Endothelial cell of umbilical vein (primary cell): ENCODE measurements at regions not wholly inside any gene's neighbourhood (a gene's known extent, or its start where the extent isn't known, plus 50 kb on each side); places are given as distances from the start of the nearest gene placed in this dataset.

Source experiments
- BruUV-seq: library from RNA; stranded (reverse); fragments of 400-500 nt; replicated peaks from 2 replicates; lab custom pipeline; 2021; lab: Mats Ljungman, UMichigan
- CTCF ChIA-PET: fragments of 300-600, 350-600 bp; sonication (Branson Sonifier 250); formaldehyde crosslinking; loops from one replicate; lab custom pipeline; 2021; ENCODE audit warnings: antibody characterized with exemption, inconsistent platforms; lab: Charles Lee
- POLR2A ChIA-PET: fragments of 300-600, 350-600 bp; sonication (Branson Sonifier 250); formaldehyde crosslinking; loops from one replicate; lab custom pipeline; 2021; ENCODE audit warnings: antibody characterized with exemption, inconsistent platforms; lab: Charles Lee
- DNase-seq: peaks from one replicate; pipeline ENCODE4 v3.0.0-alpha.2; 2011; ENCODE audit warnings: low read depth, low spot score
- FAIRE-seq: peaks from 2 replicates; lab custom pipeline; 2011; peaks lifted over from hg19 to GRCh38; lab: Jason Lieb, UNC
- H2AFZ ChIP-seq: 2 replicates; pipeline ENCODE4 v1.6.0; 2012; ENCODE audit warnings: low read depth, low read length, control low read depth, inconsistent platforms
- H3K27ac ChIP-seq: 2 replicates; pipeline ENCODE4 v1.5.1; 2011; ENCODE audit warnings: low read depth, mild to moderate bottlenecking, control low read depth, low read length, moderate library complexity; ENCODE audit not compliant: insufficient read depth
- H3K27me3 ChIP-seq, 2 experiments: 2 replicates each; pipeline versions ENCODE4 v1.6.0 to v1.6.1; 2011; ENCODE audit warnings: low read length in 2 of 2, mixed read lengths in 1 of 2; ENCODE audit not compliant: control insufficient read depth in 2 of 2, insufficient read depth in 2 of 2
- H3K36me3 ChIP-seq, 2 experiments: 2 replicates in 1 of 2; 3 replicates in 1 of 2; pipeline ENCODE4 v1.5.1; 2011; ENCODE audit warnings: low read length in 2 of 2, mild to moderate bottlenecking in 1 of 2, moderate library complexity in 1 of 2; ENCODE audit not compliant: control insufficient read depth in 2 of 2, insufficient read depth in 2 of 2; ENCODE audit errors: extremely low read depth in 1 of 2
- H3K4me1 ChIP-seq: 3 replicates; pipeline ENCODE4 v1.5.1; 2011; ENCODE audit warnings: mild to moderate bottlenecking, low read length; ENCODE audit not compliant: control insufficient read depth, insufficient read depth; ENCODE audit errors: extremely low read depth
- H3K4me2 ChIP-seq: 2 replicates; pipeline ENCODE4 v1.6.1; 2011; ENCODE audit warnings: low read length, control low read depth, mixed read lengths; ENCODE audit not compliant: insufficient read depth
- H3K4me3 ChIP-seq, 3 experiments: fragments of 200-600 bp in 1 of 3; sonication (generic), shearing (Covaris generic) in 1 of 3; replicated peaks in 1 of 3; 2 replicates each; pipeline ENCODE4 v1.5.1; 2011 to 2016; ENCODE audit warnings: control low read depth in 3 of 3, low read length in 3 of 3, mild to moderate bottlenecking in 2 of 3, inconsistent platforms in 1 of 3, low read depth in 1 of 3, moderate library complexity in 1 of 3; ENCODE audit not compliant: insufficient read depth in 1 of 3
- H3K79me2 ChIP-seq: 2 replicates; pipeline ENCODE4 v1.6.0; 2012; ENCODE audit warnings: low read length, inconsistent platforms; ENCODE audit not compliant: control insufficient read depth, insufficient read depth
- H3K9ac ChIP-seq: replicated peaks from 2 replicates; pipeline ENCODE3; 2011; ENCODE audit warnings: low read length, control low read depth; ENCODE audit not compliant: insufficient read depth; ENCODE audit errors: extremely low read depth
- H3K9me1 ChIP-seq: replicated peaks from 3 replicates; pipeline ENCODE4 v1.6.0; 2011; ENCODE audit warnings: mild to moderate bottlenecking, low read length; ENCODE audit not compliant: control insufficient read depth, insufficient read depth; ENCODE audit errors: extremely low read depth
- H3K9me3 ChIP-seq: replicated peaks from 2 replicates; pipeline ENCODE4 v1.5.1; 2012; ENCODE audit warnings: low read length, inconsistent platforms; ENCODE audit not compliant: control insufficient read depth, insufficient read depth
- H4K20me1 ChIP-seq: replicated peaks from 2 replicates; pipeline ENCODE3; 2011; ENCODE audit warnings: mild to moderate bottlenecking, low read length; ENCODE audit not compliant: control insufficient read depth, insufficient read depth; ENCODE audit errors: extremely low read depth
- CTCF ChIP-seq, 2 donors: IDR thresholded peaks; 1 replicate in 1 of 2; 2 replicates in 1 of 2; pipeline ENCODE4 v1.5.1; 2011; ENCODE audit warnings: low read length in 2 of 2, mild to moderate bottlenecking in 2 of 2, moderate library complexity in 2 of 2, control low read depth in 1 of 2, inconsistent platforms in 1 of 2, low read depth in 1 of 2; ENCODE audit not compliant: insufficient read depth in 1 of 2; ENCODE audit errors: extremely low read depth in 1 of 2
- GATA2 ChIP-seq: IDR thresholded peaks from 2 replicates; pipeline ENCODE4 v1.7.0; 2011; ENCODE audit warnings: low read depth, mild to moderate bottlenecking, moderate library complexity, mixed read lengths, low read length; ENCODE audit not compliant: insufficient read length, insufficient read depth
- JUN ChIP-seq: IDR thresholded peaks from 2 replicates; pipeline ENCODE4 v1.6.1; 2011; ENCODE audit warnings: borderline replicate concordance, low read depth; ENCODE audit not compliant: insufficient read length, insufficient read depth
- MYC ChIP-seq: IDR thresholded peaks from one replicate; pipeline ENCODE4 v1.6.1; 2011; ENCODE audit warnings: mild to moderate bottlenecking, low read depth, low read length
- POLR2A ChIP-seq: IDR thresholded peaks from 2 replicates; pipeline ENCODE4 v1.6.1; 2012; ENCODE audit warnings: low read depth, mild to moderate bottlenecking, control low read depth, low read length
- POLR2AphosphoS5 ChIP-seq: IDR thresholded peaks from 2 replicates; pipeline ENCODE4 v1.6.1; 2012; ENCODE audit warnings: low read depth, mild to moderate bottlenecking, control low read depth, low read length, moderate library complexity; ENCODE audit not compliant: insufficient read depth
- dilution Hi-C: fragments of 300-500 bp; cut with MboI; formaldehyde crosslinking; loops from one replicate; pipeline ENCODE4 v1.15.0; 2019; ENCODE audit warnings: low sequenced_read_pairs; ENCODE audit not compliant: extremely low pct_ligation_motif_present
- intact Hi-C: fragments of 100-400 bp; cut with micrococcal nuclease; formaldehyde crosslinking; loops from one replicate; pipeline ENCODE4 v1.10.0; 2022
- TF ChIP-seq, protein P1 (sequence below): IDR thresholded peaks from 2 replicates; pipeline ENCODE4 v1.6.1; 2011; ENCODE audit not compliant: insufficient read depth, insufficient read length

GRCh38 chr4:113823291-113823659, 61.7 kb upstream of the CAMK2D start:
- dilution Hi-C loops (no loop called here), intact Hi-C loops (no loop called here)
- no peak overlapping the region for H3K4me3 ChIP-seq
- H3K27ac ChIP-seq = no peak overlapping the region
- H3K4me1 ChIP-seq = no peaks in the 10 kb centered on the region
- no TSS peak for BruUV-seq
- TF ChIP-seq MYC = no peak
- TF ChIP-seq GATA2 = no peak
- TF ChIP-seq JUN = no peak
- TF ChIP-seq, protein P1, sequence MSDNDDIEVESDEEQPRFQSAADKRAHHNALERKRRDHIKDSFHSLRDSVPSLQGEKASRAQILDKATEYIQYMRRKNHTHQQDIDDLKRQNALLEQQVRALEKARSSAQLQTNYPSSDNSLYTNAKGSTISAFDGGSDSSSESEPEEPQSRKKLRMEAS = no peak
- no peak for TF ChIP-seq POLR2AphosphoS5
- TF ChIP-seq CTCF (IDR thresholded peaks at IDR 0.05; ENCODE audit: extremely low read depth in 1 of 2, insufficient read depth in 1 of 2, low read depth in 1 of 2, low read length in 2 of 2) = no peak
- TF ChIP-seq POLR2A = no peak
- no peaks in the 10 kb centered on the region for H3K27me3 ChIP-seq
- no peaks in the 10 kb centered on the region for H3K9me3 ChIP-seq
- no peaks in the 10 kb centered on the region for H3K9me1 ChIP-seq
- no peak for DNase-seq
- H3K9ac ChIP-seq = no peak overlapping the region
- H3K79me2 ChIP-seq = no peaks in the 10 kb centered on the region
- ChIA-PET CTCF (no interaction called here), POLR2A (no interaction called here)
- no peak for FAIRE-seq
- no peaks in the 10 kb centered on the region for H4K20me1 ChIP-seq
- H2AFZ ChIP-seq = no peak overlapping the region
- no peak overlapping the region for H3K4me2 ChIP-seq
- H3K36me3 ChIP-seq = no peaks in the 10 kb centered on the region
